Retina (tissue), 1 donor: ENCODE measurements at regions not wholly inside any gene's neighbourhood (a gene's known extent, or its start where the extent isn't known, plus 50 kb on each side); places are given as distances from the start of the nearest gene placed in this dataset.

Experiments used
- DNase-seq: peaks from one replicate; pipeline ENCODE4 v3.0.0-alpha.2; 2016

GRCh38 chr6:8674126-8674525 is 238.8 kb upstream of the SLC35B3 start:
- DNase-seq, result no peak

GRCh38 chr6:8672882-8673281 is 237.5 kb upstream of the SLC35B3 start:
- no peak for DNase-seq

- no peak for DNase-seq
These were observed 235.4 kb upstream of the SLC35B3 start for GRCh38 chr6:8670792-8671191.

- no peak for DNase-seq
These were observed 229.4 kb upstream of the SLC35B3 start for GRCh38 chr6:8664700-8665099.

DNA sequence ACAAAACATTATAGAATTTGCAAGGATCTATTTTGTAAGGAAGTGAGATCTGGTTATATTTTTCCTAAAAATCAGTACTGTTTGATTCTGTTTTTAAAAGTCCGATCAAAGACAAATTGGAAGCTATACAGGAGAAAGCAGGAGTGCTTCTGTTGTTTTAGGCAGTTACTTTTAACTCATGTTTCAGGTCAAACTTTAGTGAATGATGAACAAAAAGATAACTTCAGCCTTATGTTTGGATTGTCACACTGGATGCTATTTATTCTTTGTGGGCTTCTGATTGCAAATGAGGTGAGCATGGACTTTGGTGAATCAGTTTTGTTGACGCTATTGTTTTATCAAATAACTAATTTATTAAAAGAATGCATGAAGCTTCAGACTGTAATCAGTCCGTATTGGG is 228.7 kb upstream of the SLC35B3 start:
- no peak for DNase-seq

- DNase-seq, result no peak
These were observed 224.3 kb upstream of the SLC35B3 start for GRCh38 chr6:8659404-8660189.

DNA sequence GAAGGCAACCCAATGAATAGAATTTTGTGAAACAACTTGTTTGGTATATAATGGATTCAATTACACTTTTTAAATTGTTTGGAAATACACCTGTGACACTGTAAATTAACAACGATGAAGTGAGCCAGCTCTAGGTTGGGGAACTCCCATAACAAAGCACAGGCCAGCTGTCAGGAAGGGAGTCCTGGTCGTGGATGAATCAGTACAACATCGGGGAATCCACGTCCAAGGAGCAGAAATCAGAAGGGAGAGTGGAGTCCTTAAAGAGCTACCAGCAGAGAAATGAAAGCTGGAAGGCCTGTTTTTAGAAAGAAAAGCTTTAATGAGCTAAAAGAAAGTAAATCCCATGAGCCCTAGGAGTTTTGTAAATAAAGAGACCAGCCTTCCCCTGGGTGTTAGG is 223.1 kb upstream of the SLC35B3 start:
- no peak for DNase-seq

- no peak for DNase-seq
These were observed 222.2 kb upstream of the SLC35B3 start for GRCh38 chr6:8657522-8657921.

DNA sequence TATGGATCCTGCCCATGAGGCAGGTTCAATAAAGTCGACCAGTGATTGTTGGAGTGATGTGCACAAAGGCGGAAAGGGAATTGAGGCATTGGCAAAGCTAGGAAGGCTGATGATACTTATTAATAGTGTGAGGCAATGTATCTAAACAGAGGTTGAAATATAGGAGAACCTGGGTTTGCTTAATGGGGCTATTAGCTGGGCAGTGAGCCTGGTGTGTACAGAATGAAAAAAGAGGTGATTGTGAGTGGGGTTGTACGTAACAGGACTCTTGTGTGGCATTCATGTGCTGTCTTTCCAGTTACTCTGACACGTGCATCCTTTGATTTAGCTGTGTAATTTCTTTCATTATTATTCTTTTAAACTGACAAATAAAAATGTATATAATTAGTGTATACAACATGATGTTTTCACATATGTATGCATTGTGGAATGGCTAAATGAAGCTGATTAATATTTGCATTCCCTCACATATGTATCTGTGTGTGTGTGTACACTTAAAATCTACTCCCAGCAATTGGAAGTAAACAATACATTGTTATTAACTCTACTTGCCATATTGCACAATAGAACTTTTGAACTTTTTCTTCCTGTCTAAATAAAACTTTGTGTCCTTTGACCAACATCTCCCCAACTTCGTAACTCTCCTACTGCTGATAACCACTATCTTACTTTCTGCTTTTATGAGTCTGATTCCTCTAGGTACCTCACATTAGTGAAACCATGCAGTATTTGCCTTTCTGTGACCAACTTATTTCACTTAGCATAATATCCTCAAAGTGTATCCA is 220.5 kb upstream of the SLC35B3 start:
- no peak for DNase-seq

DNA sequence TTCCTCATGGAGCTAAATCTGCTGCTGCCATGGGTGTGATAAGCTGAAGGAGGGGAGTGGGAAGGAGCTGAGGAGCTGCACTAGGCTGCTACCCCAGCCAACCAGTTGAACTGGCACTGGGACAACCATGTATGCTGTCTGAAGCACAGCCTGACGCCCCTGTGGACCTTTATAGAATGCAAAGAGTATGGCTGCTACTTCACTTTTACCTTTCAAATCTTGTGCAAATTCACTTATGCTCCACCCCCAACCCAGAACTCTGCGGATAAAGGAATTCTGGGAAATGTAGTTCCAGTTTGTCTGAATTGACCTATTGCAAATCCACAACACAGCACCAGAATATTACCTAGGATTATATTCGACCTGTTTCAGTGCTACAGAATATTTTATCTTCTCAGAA is 217.4 kb upstream of the SLC35B3 start:
- DNase-seq, result no peak

GRCh38 chr6:8651998-8652397 is 216.7 kb upstream of the SLC35B3 start:
- no peak for DNase-seq

DNA sequence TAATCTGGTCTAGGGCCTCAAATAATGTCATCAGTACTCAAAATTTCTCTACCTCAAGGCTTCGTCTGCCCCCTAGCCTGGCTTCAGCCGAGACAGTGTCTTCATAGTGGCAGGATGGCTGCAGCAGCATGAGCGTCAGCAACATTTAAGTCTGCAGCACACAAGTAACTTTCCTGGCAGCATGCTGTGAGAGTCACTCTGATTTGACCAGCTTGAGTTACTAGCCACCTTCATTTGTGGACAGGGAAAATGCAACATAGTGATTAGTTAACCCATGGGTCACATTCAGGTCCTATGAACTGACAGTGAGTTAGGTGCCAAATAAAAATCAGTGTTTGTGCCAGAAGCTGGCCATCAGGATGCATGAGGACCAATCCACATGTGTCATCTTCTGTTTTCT is 209.9 kb upstream of the SLC35B3 start:
- no peak for DNase-seq

GRCh38 chr6:8644306-8644705 is 209.0 kb upstream of the SLC35B3 start:
- DNase-seq, result no peak

DNA sequence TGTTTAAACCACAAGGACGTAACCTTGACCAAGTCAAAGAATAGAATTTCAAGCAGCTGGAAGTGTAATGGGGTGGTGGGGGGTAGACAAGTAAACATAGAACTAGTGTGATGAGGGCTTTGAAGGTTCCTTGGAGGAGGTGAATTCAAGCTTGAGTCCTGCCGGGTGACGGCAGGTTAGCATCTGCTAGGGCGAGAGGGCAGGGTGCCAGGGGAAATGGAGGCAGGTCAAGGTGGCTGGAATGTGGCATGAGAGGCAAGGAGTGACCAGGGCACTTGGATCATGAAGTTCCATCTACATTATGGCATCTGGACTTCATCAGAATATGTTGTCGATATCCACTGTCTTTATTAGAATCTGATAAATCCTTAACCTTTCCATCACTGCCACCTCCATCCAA is 207.5 kb upstream of the SLC35B3 start:
- no peak for DNase-seq

- no peak for DNase-seq
These were observed 206.8 kb upstream of the SLC35B3 start for GRCh38 chr6:8642131-8642530.

DNA sequence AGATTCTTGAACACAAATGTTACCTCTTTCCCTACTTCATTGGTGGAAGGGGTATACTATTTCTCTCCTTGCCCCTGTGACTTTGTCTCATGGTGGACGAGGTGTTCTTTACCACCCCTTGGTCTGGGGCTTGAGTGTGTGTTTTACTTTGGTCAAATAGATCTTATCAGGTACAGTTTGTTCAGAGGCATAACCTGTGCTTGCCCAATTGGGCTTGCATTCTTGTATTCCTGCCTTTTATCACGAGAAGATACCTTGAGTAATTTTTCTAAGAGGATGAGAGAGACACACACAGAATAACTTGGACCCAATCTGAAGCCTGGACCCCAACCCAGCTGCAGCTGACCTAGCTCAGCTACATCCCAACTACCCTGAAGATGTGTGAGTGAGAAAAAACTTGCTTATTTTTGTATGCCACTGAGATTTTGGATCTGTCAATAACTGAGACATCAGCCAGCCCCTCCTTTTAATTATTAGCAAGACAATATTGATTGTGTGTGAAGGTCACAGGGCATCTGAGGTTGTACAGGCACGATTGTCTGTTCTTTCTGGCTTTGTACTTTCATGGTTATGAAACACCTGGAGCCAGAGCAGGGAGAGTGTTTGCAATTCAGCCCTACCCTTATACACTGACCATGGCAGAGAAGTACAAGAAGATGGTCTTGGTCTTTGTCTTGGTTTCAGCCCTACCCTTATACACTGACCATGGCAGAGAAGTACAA is 204.7 kb upstream of the SLC35B3 start:
- no peak for DNase-seq

- DNase-seq, result no peak
These were observed 202.7 kb upstream of the SLC35B3 start for GRCh38 chr6:8637896-8638597.

DNA sequence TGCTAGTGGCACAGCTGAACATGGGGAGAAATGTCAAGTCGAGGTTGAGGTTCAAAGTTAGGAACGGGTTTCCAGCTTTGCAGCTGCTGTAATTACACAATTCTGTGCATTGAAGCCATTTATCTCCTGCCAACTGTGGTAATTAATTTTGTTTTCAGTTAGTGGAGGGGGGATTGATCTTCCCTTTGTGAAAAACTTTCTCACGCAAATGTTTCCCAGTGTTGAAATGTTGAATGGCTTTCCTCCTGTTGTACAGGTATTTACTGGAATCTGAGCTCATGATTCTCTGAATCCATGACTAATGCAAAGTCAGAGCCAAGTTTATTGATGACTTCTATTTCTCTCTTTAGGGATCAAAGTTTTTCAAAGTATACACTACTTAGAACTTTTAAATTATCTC is 198.4 kb upstream of the SLC35B3 start:
- no peak for DNase-seq

- no peak for DNase-seq
These were observed 193.4 kb upstream of the SLC35B3 start for GRCh38 chr6:8628736-8629135.

GRCh38 chr6:8628063-8628462 is 192.7 kb upstream of the SLC35B3 start:
- no peak for DNase-seq

DNA sequence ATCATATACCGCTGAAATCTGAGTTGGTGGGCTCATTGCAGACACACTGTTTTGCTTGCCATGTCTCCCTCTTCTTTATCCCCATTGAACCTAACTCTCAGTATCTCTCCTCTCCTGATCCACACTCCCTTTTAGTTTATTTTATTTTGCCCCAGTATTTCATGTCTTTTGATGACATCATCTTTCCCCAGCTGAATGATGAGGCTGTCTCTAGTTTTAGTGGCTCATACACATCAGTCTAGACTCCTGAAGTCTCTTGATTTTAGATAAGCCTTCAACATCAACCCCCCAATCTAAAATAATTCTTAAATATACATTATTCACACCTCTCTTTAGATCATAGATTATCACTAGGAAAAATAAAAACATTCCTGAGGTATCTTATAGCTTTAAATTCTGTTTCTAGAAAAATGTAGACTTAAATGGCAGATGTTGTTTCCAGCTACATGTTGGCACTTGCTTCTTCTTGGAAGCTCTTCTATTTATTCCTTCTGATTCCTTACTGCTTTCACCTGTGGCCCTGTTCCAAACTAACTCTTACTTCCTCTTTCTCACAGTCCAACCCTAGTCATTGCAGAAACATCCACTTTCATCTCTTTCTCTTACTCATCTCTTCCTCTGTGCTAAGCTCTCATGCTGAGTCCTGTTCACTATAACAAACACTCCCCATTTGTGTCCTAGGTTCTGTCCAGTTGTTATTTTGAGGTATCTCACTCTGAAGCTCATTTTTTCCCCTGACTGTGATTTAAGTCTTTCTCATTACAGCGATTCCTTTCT is 191.9 kb upstream of the SLC35B3 start:
- DNase-seq, result no peak

GRCh38 chr6:8624665-8625064 is 189.3 kb upstream of the SLC35B3 start:
- DNase-seq, result no peak
